ENCODE measurements at regions not wholly inside any gene's neighbourhood (a gene's known extent, or its start where the extent isn't known, plus 50 kb on each side); places are given as distances from the start of the nearest gene placed in this dataset.

- dilution Hi-C loops (cut with MboI; ENCODE audit: extremely low pct_ligation_motif_present, low sequenced_read_pairs) (no loop called here), intact Hi-C loops (cut with micrococcal nuclease) (no loop called here)
- ChIA-PET POLR2A (no interaction called here), CTCF (no interaction called here)
- H4K20me1 ChIP-seq (replicated peaks; ENCODE audit: control insufficient read depth, extremely low read depth, insufficient read depth, low read length): no peaks in the 10 kb centered on the region
- H3K27me3 ChIP-seq (ENCODE audit: control insufficient read depth in 2 of 2, insufficient read depth in 2 of 2, low read length in 2 of 2): no peaks in the 10 kb centered on the region
- H3K9ac ChIP-seq (replicated peaks; ENCODE audit: extremely low read depth, insufficient read depth, low read length): no peak overlapping the region
- H3K4me3 ChIP-seq (replicated peaks in 1 of 3; ENCODE audit: insufficient read depth in 1 of 3, low read depth in 1 of 3, low read length in 3 of 3): no peak overlapping the region
- BruUV-seq (replicated peaks): no TSS peak
- H3K4me1 ChIP-seq (ENCODE audit: control insufficient read depth, extremely low read depth, insufficient read depth, low read length): no peaks in the 10 kb centered on the region
- H2AFZ ChIP-seq (ENCODE audit: low read depth, low read length): no peak overlapping the region
- no peaks in the 10 kb centered on the region for H3K9me1 ChIP-seq (replicated peaks; ENCODE audit: control insufficient read depth, extremely low read depth, insufficient read depth, low read length)
- H3K27ac ChIP-seq (ENCODE audit: insufficient read depth, low read depth, low read length): no peak overlapping the region
- H3K4me2 ChIP-seq (ENCODE audit: insufficient read depth, low read length): no peak overlapping the region
- H3K9me3 ChIP-seq (replicated peaks; ENCODE audit: control insufficient read depth, insufficient read depth, low read length): peaks cover 2% of the 10 kb centered on the region
- DNase-seq (ENCODE audit: low read depth, low spot score): no peak
- no peak for FAIRE-seq
- TF ChIP-seq EZH2 (IDR thresholded peaks at IDR 0.05; ENCODE audit: borderline replicate concordance, low read depth, low read length, severe bottlenecking) (no peak), JUN (IDR thresholded peaks at IDR 0.05; ENCODE audit: borderline replicate concordance, insufficient read depth, insufficient read length, low read depth) (no peak), POLR2AphosphoS5 (IDR thresholded peaks at IDR 0.05; ENCODE audit: insufficient read depth, low read depth, low read length) (no peak), GATA2 (IDR thresholded peaks at IDR 0.05; ENCODE audit: insufficient read depth, insufficient read length, low read depth, low read length) (no peak), POLR2A (IDR thresholded peaks at IDR 0.05; ENCODE audit: low read depth, low read length) (no peak), FOS (IDR thresholded peaks at IDR 0.05; ENCODE audit: borderline replicate concordance, insufficient read depth, low read length) (no peak), MYC (IDR thresholded peaks at IDR 0.05; ENCODE audit: low read depth, low read length) (no peak)
- TF ChIP-seq, protein P1, sequence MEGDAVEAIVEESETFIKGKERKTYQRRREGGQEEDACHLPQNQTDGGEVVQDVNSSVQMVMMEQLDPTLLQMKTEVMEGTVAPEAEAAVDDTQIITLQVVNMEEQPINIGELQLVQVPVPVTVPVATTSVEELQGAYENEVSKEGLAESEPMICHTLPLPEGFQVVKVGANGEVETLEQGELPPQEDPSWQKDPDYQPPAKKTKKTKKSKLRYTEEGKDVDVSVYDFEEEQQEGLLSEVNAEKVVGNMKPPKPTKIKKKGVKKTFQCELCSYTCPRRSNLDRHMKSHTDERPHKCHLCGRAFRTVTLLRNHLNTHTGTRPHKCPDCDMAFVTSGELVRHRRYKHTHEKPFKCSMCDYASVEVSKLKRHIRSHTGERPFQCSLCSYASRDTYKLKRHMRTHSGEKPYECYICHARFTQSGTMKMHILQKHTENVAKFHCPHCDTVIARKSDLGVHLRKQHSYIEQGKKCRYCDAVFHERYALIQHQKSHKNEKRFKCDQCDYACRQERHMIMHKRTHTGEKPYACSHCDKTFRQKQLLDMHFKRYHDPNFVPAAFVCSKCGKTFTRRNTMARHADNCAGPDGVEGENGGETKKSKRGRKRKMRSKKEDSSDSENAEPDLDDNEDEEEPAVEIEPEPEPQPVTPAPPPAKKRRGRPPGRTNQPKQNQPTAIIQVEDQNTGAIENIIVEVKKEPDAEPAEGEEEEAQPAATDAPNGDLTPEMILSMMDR (IDR thresholded peaks at IDR 0.05; ENCODE audit: extremely low read depth in 1 of 2, insufficient read depth in 1 of 2, low read depth in 1 of 2, low read length in 2 of 2): no peak
- TF ChIP-seq, protein P2, sequence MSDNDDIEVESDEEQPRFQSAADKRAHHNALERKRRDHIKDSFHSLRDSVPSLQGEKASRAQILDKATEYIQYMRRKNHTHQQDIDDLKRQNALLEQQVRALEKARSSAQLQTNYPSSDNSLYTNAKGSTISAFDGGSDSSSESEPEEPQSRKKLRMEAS (IDR thresholded peaks at IDR 0.05; ENCODE audit: insufficient read depth, insufficient read length): no peak
- H3K79me2 ChIP-seq (ENCODE audit: control insufficient read depth, insufficient read depth, low read length): no peaks in the 10 kb centered on the region
- no peaks in the 10 kb centered on the region for H3K36me3 ChIP-seq (ENCODE audit: control insufficient read depth in 2 of 2, extremely low read depth in 1 of 2, insufficient read depth in 2 of 2, low read length in 2 of 2)
Observed at GRCh38 chr14:97747316-97747715, 950.1 kb downstream of the VRK1 start.
